Panc1 (cell line): ENCODE measurements at regions not wholly inside any gene's neighbourhood (a gene's known extent, or its start where the extent isn't known, plus 50 kb on each side); places are given as distances from the start of the nearest gene placed in this dataset.

Source experiments
- ATAC-seq: fragments of 200-7000 bp; cut with Tn5 transposase; 2 replicates; pipeline ENCODE4 v1.9.1; 2020; ENCODE audit warnings: mild to moderate bottlenecking, moderate library complexity
- BruUV-seq: library from RNA; stranded (reverse); fragments of 400-500 nt; replicated peaks from 2 replicates; lab custom pipeline; 2021; lab: Mats Ljungman, UMichigan
- CTCF ChIA-PET: fragments of 300-600 bp; sonication (Branson Sonifier 250); formaldehyde crosslinking; loops from one replicate; lab custom pipeline; 2022; ENCODE audit warnings: antibody characterized with exemption; lab: Charles Lee
- POLR2A ChIA-PET: fragments of 300-600 bp; sonication (Branson Sonifier 250); formaldehyde crosslinking; loops from one replicate; lab custom pipeline; 2022; ENCODE audit warnings: antibody characterized with exemption; lab: Charles Lee
- DNase-seq: peaks from one replicate; pipeline ENCODE4 v3.0.0-alpha.2; 2010; ENCODE audit warnings: low read depth, low spot score
- H3K27ac ChIP-seq: 2 replicates; pipeline ENCODE4 v1.5.1; 2011; ENCODE audit warnings: mild to moderate bottlenecking, low read length, inconsistent platforms
- H3K27me3 ChIP-seq: fragments of 200-500 bp; sonication (Bioruptor generic); 2 replicates; pipeline ENCODE4 v1.6.0; 2014; ENCODE audit warnings: low read length, inconsistent platforms; ENCODE audit not compliant: control insufficient read depth, insufficient read depth
- H3K36me3 ChIP-seq: fragments of 200-500 bp; sonication (Bioruptor generic); 2 replicates; pipeline ENCODE4 v1.5.1; 2014; ENCODE audit warnings: inconsistent platforms, mild to moderate bottlenecking, low read length, moderate library complexity; ENCODE audit not compliant: control insufficient read depth, insufficient read depth
- H3K4me1 ChIP-seq: 2 replicates; pipeline ENCODE4 v1.5.1; 2011; ENCODE audit warnings: inconsistent platforms, mild to moderate bottlenecking, low read length, moderate library complexity; ENCODE audit not compliant: control insufficient read depth, insufficient read depth
- H3K4me3 ChIP-seq, 2 experiments: 2 replicates each; pipeline ENCODE4 v1.5.1; 2011 to 2012; ENCODE audit warnings: low read depth in 2 of 2, low read length in 2 of 2, mild to moderate bottlenecking in 2 of 2, inconsistent platforms in 1 of 2, moderate library complexity in 1 of 2
- H3K9me3 ChIP-seq: fragments of 200-500 bp; sonication (Bioruptor generic); 2 replicates; pipeline ENCODE4 v1.5.1; 2014; ENCODE audit warnings: low read depth, mild to moderate bottlenecking, inconsistent platforms, low read length, moderate library complexity; ENCODE audit not compliant: control insufficient read depth, insufficient read depth
- CTCF ChIP-seq: fragments of 450-650 bp; IDR thresholded peaks from 2 replicates; pipeline ENCODE4 v1.5.1; 2017; ENCODE audit warnings: mild to moderate bottlenecking
- POLR2AphosphoS5 ChIP-seq: IDR thresholded peaks from 2 replicates; pipeline ENCODE4 v1.6.1; 2012; ENCODE audit warnings: mild to moderate bottlenecking, low read depth, low read length, moderate library complexity
- REST ChIP-seq, 2 experiments: IDR thresholded peaks; 2 replicates each; pipeline ENCODE4 v1.6.1; 2011 to 2012; ENCODE audit warnings: low read depth in 2 of 2, control low read depth in 1 of 2, low read length in 1 of 2, mild to moderate bottlenecking in 1 of 2, moderate library complexity in 1 of 2; ENCODE audit not compliant: insufficient read depth in 1 of 2
- SIN3A ChIP-seq: IDR thresholded peaks from 2 replicates; pipeline ENCODE4 v1.6.1; 2012; ENCODE audit warnings: low read depth, mild to moderate bottlenecking, low read length, moderate library complexity, borderline replicate concordance; ENCODE audit not compliant: insufficient read depth
- TCF7L2 ChIP-seq: IDR thresholded peaks from 2 replicates; pipeline ENCODE4 v1.6.1; 2011; ENCODE audit warnings: mild to moderate bottlenecking, low read depth, low read length, inconsistent platforms
- in situ Hi-C: cut with HindIII; loops from 2 replicates; pipeline ENCODE4 v1.10.0; 2016; ENCODE audit warnings: low sequenced_read_pairs, low pct_unique_long_range_greater_than_20kb
- intact Hi-C: fragments of 100-400 bp; cut with micrococcal nuclease; formaldehyde crosslinking; loops from one replicate; pipeline ENCODE4 v1.10.0; 2022; ENCODE audit not compliant: unreplicated experiment

GRCh38 chr10:2022401-2022800, 285.1 kb upstream of the ADARB2 start:
- CTCF ChIA-PET = interaction anchor here (0.6 kb wide), 1 partner anchor 184 kb away, joined by 5 read pairs; no protein-coding TSS in a partner anchor
- no peak for ATAC-seq
- intact Hi-C loops = no loop called here
- Histone ChIP-seq H3K27ac (no peak overlapping the region), H3K4me1 (no peaks in the 10 kb centered on the region), H3K36me3 (no peaks in the 10 kb centered on the region), H3K9me3 (no peaks in the 10 kb centered on the region), H3K27me3 (no peaks in the 10 kb centered on the region), H3K4me3 (no peak overlapping the region)
- POLR2A ChIA-PET = no interaction called here
- BruUV-seq = no TSS peak
- TF ChIP-seq TCF7L2 (no peak), REST (IDR thresholded peaks at IDR 0.05; ENCODE audit: insufficient read depth in 1 of 2, low read depth in 2 of 2, low read length in 1 of 2) (no peak), SIN3A (no peak), CTCF (no peak), POLR2AphosphoS5 (no peak)
- in situ Hi-C loops = no loop called here
- DNase-seq = no peak

- Histone ChIP-seq H3K27ac (no peak overlapping the region), H3K9me3 (no peaks in the 10 kb centered on the region), H3K36me3 (no peaks in the 10 kb centered on the region), H3K4me3 (no peak overlapping the region), H3K4me1 (no peaks in the 10 kb centered on the region), H3K27me3 (no peaks in the 10 kb centered on the region)
- ChIA-PET POLR2A (no interaction called here), CTCF (no interaction called here)
- intact Hi-C loops = no loop called here
- no peak for DNase-seq
- no peak for ATAC-seq
- in situ Hi-C loops = no loop called here
- BruUV-seq = no TSS peak
- TF ChIP-seq SIN3A (no peak), TCF7L2 (no peak), POLR2AphosphoS5 (no peak), REST (IDR thresholded peaks at IDR 0.05; ENCODE audit: insufficient read depth in 1 of 2, low read depth in 2 of 2, low read length in 1 of 2) (no peak), CTCF (no peak)
Measured at GRCh38 chr10:2020836-2021235, 283.5 kb upstream of the ADARB2 start.
